HepG2 (cell line): ENCODE measurements at regions not wholly inside any gene's neighbourhood (a gene's known extent, or its start where the extent isn't known, plus 50 kb on each side); places are given as distances from the start of the nearest gene placed in this dataset.

Experiments
- ATAC-seq: fragments of 200-7000 bp; cut with Tn5 transposase; 3 replicates; pipeline ENCODE4 v1.9.1; 2020; ENCODE audit warnings: mild to moderate bottlenecking, moderate library complexity
- BruUV-seq: library from RNA; stranded (reverse); fragments of 400-500 nt; replicated peaks from 2 replicates; lab custom pipeline; 2021; lab: Mats Ljungman, UMichigan
- CTCF ChIA-PET: fragments of 300-600 bp; formaldehyde crosslinking; extraction: SDS; loops from one replicate; lab custom pipeline; 2021; ENCODE audit warnings: low total read pairs, inconsistent platforms, low intra/inter-chr PET ratio; lab: Yijun Ruan, JAX
- POLR2A ChIA-PET: fragments of 350-600 bp; sonication (Branson Sonifier 250); formaldehyde crosslinking; loops from one replicate; lab custom pipeline; 2020; ENCODE audit warnings: antibody characterized with exemption, inconsistent platforms; lab: Yijun Ruan, JAX
- DNase-seq: peaks from one replicate; pipeline ENCODE4 v3.0.0-alpha.2; 2015; ENCODE audit warnings: low spot score
- FAIRE-seq: peaks from 3 replicates; lab custom pipeline; 2011; peaks lifted over from hg19 to GRCh38; lab: Jason Lieb, UNC
- H2AFZ ChIP-seq: one replicate; pipeline ENCODE4 v1.6.1; 2011; ENCODE audit warnings: low read length, inconsistent platforms
- H3K27ac ChIP-seq: fragments of 300-600 bp; 3 replicates; pipeline ENCODE4 v1.8.0; 2011; ENCODE audit warnings: mixed run types, mild to moderate bottlenecking, mixed read lengths, low read length, inconsistent platforms; ENCODE audit not compliant: insufficient read depth; ENCODE audit errors: extremely low read length
- H3K27me3 ChIP-seq, 2 experiments: fragments of 200-600 bp in 1 of 2; 2 replicates in 1 of 2; 3 replicates in 1 of 2; pipeline versions ENCODE4 v1.6.0 to v1.8.0; 2011; ENCODE audit warnings: low read length in 2 of 2, mild to moderate bottlenecking in 2 of 2, moderate library complexity in 2 of 2, inconsistent platforms in 1 of 2; ENCODE audit not compliant: insufficient read depth in 2 of 2, control insufficient read depth in 1 of 2
- H3K36me3 ChIP-seq, 2 experiments: fragments of 200-600 bp in 1 of 2; replicated peaks in 1 of 2; 2 replicates in 1 of 2; 3 replicates in 1 of 2; pipeline versions ENCODE4 v1.5.1 to v1.8.0; 2011; ENCODE audit warnings: low read length in 2 of 2, inconsistent platforms in 1 of 2; ENCODE audit not compliant: insufficient read depth in 2 of 2, control insufficient read depth in 1 of 2
- H3K4me1 ChIP-seq: 2 replicates; pipeline ENCODE4 v1.5.1; 2012; ENCODE audit warnings: low read length, inconsistent platforms; ENCODE audit not compliant: insufficient read depth
- H3K4me2 ChIP-seq: 2 replicates; pipeline ENCODE4 v1.6.0; 2011; ENCODE audit warnings: low read depth, low read length, inconsistent platforms
- H3K4me3 ChIP-seq, 3 experiments: fragments of 200-600 bp in 1 of 3; sonication (generic), shearing (Covaris generic) in 1 of 3; replicated peaks in 1 of 3; 2 replicates each; pipeline ENCODE4 v1.5.1; 2011 to 2016; ENCODE audit warnings: low read length in 3 of 3, inconsistent platforms in 2 of 3, low read depth in 2 of 3, mild to moderate bottlenecking in 2 of 3, control low read depth in 1 of 3, mixed read lengths in 1 of 3; ENCODE audit not compliant: insufficient read depth in 1 of 3
- H3K79me2 ChIP-seq: one replicate; pipeline ENCODE4 v1.6.1; 2011; ENCODE audit warnings: low read length, inconsistent platforms; ENCODE audit not compliant: insufficient read depth
- H3K9ac ChIP-seq: 2 replicates; pipeline ENCODE4 v1.6.0; 2011; ENCODE audit warnings: mild to moderate bottlenecking, low read depth, low read length, inconsistent platforms; ENCODE audit not compliant: insufficient read depth
- H3K9me3 ChIP-seq: 2 replicates; pipeline ENCODE4 v1.5.1; 2012; ENCODE audit warnings: mild to moderate bottlenecking, low read length
- H4K20me1 ChIP-seq: 2 replicates; pipeline ENCODE4 v1.6.0; 2011; ENCODE audit warnings: inconsistent platforms, mild to moderate bottlenecking, low read length, moderate library complexity; ENCODE audit not compliant: insufficient read depth
- ARNTL ChIP-seq: sonication (generic); formaldehyde crosslinking; IDR thresholded peaks from 2 replicates; pipeline ENCODE4 v1.4.0; 2020; ENCODE audit warnings: mild to moderate bottlenecking, missing genetic modification reagents
- CREB1 ChIP-seq, 2 experiments: fragments of 450-650 bp in 1 of 2; IDR thresholded peaks; 2 replicates each; pipeline ENCODE4 v1.6.1; 2016 to 2017; ENCODE audit warnings: control low read depth in 1 of 2, mild to moderate bottlenecking in 1 of 2, missing compliant biosample characterization in 1 of 2, missing genetic modification characterization in 1 of 2
- PAWR ChIP-seq: sonication (generic); formaldehyde crosslinking; IDR thresholded peaks from 2 replicates; pipeline ENCODE4 v1.4.0; 2020; ENCODE audit warnings: missing genetic modification reagents, mild to moderate bottlenecking, borderline replicate concordance
- ZNF772 ChIP-seq: sonication (generic); formaldehyde crosslinking; IDR thresholded peaks from 2 replicates; pipeline ENCODE4 v1.5.0; 2020; ENCODE audit warnings: mild to moderate bottlenecking, missing genetic modification reagents
- ZNF891 ChIP-seq: sonication (generic); formaldehyde crosslinking; IDR thresholded peaks from 2 replicates; pipeline ENCODE4 v1.5.0; 2020; ENCODE audit warnings: mild to moderate bottlenecking, missing genetic modification reagents
- WGBS: methylation state at CpG from one replicate; pipeline ENCODE4 v1.1.6; 2017; ENCODE audit warnings: low lambda C conversion rate; 5-methylcytosine and 5-hydroxymethylcytosine counted together
- in situ Hi-C: cut with HindIII; loops from 2 replicates; pipeline ENCODE4 v1.10.0; 2017; ENCODE audit warnings: low pct_unique_long_range_greater_than_20kb; ENCODE audit not compliant: extremely low pct_ligation_motif_present
- intact Hi-C: fragments of 100-400 bp; cut with micrococcal nuclease; formaldehyde crosslinking; loops from one replicate; pipeline ENCODE4 v1.10.0; 2022; ENCODE audit not compliant: unreplicated experiment

DNA sequence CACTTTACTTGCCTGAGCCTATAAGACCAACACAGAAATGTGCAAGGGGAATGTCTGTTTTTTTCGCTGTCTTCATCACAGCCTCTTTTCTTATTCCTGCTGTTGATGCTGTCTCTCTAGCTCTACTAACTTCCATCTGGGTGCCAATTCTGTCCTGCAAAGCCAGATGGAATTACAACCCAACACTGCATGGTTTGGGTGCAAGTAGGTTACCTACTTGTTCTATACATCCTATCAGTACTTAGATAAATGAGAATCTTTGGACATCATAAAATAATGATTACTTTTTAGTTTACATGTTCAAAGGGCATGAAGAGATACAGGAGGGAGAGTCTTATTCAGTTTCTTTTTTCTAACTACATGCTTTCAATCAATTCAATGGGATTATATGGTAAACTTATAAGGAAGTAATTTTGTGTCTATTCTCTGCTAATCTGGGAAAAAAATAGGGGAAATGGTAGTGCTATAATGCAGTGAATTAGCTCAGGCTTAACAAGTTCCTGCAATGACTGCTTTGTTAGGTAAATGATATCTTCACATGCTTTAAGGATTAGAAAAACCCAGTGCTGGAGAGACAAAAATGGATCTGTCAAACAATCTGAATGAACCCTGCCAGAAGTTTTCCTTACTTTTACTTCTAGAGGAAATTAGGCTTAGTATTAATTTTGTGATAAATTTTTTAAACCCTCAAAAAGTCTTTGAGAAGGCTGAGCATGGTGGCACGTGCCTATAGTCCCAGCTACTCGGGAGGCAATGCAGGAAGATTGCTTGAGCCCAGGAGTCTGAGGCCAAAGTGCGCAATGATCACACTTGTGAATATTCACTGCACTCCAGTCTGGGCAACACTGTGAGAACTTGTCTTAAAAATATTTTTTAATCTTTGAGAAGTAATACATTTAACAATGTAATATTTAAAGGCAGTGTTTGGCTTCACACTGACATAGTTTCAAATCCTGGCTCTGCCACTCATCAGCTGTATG, 86.5 kb upstream of the E2F3 start:
- TF ChIP-seq ZNF772 (CRISPR knock-in tag) = no peak
- Histone ChIP-seq H3K27ac (no peak overlapping the region), H2AFZ (no peak overlapping the region), H3K27me3 (no peaks in the 10 kb centered on the region), H3K4me1 (no peaks in the 10 kb centered on the region), H3K4me3 (no peak overlapping the region), H3K9me3 (no peaks in the 10 kb centered on the region), H3K9ac (no peak overlapping the region), H3K36me3 (no peaks in the 10 kb centered on the region), H4K20me1 (no peaks in the 10 kb centered on the region), H3K79me2 (no peaks in the 10 kb centered on the region), H3K4me2 (no peak overlapping the region)
- CTCF ChIA-PET = no interaction called here
- in situ Hi-C loops = no loop called here
- POLR2A ChIA-PET = no interaction called here
- intact Hi-C loops = no loop called here
- DNase-seq (no peak), ATAC-seq (no peak), FAIRE-seq (no peak)
- no TSS peak for BruUV-seq
- WGBS = 16% methylated on average over 4 of the region's 4 CpGs

DNA sequence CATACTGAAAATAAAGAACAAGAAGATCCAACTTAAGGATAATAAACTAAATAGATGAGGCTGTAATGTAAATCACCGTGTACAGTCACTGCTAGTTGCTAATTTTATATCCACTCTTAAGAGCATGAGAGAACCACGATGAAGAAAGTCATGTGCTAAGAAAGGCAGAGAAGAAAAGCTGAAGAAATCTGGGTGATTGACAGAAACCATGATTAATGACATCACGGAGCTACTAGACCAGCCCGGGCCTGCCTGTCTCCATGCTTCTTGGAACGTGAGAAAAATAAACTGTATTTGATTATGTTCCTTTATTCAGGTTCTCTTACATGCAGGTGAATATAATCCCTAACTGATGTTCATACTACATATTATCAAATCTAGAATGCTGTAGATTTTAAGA, 84.2 kb upstream of the E2F3 start:
- ATAC-seq (no peak), DNase-seq (no peak), FAIRE-seq (no peak)
- Histone ChIP-seq H3K9ac (no peak overlapping the region), H3K4me3 (no peak overlapping the region), H3K4me1 (no peaks in the 10 kb centered on the region), H3K79me2 (no peaks in the 10 kb centered on the region), H4K20me1 (no peaks in the 10 kb centered on the region), H3K4me2 (no peak overlapping the region), H3K27ac (no peak overlapping the region), H3K36me3 (no peaks in the 10 kb centered on the region), H2AFZ (no peak overlapping the region), H3K9me3 (no peaks in the 10 kb centered on the region), H3K27me3 (0 out of 5 replicates have a peak, but pooled peaks cover 0 to 4% of the 10 kb centered on the region in 2 experiments)
- ChIA-PET POLR2A (no interaction called here), CTCF (no interaction called here)
- peak; percentile 30; the same call in 1 of the 2 replicates for TF ChIP-seq CREB1 (IDR thresholded peaks at IDR 0.05)
- TF ChIP-seq CREB1 (CRISPR knock-in tag; IDR thresholded peaks at IDR 0.05) = no peak
- no peak for TF ChIP-seq ARNTL (CRISPR knock-in tag)
- no peak for TF ChIP-seq PAWR
- TF ChIP-seq ZNF891 = no peak
- no TSS peak for BruUV-seq
- intact Hi-C loops = no loop called here
- 8% methylated on average over 5 of the region's 5 CpGs for WGBS
- in situ Hi-C loops = no loop called here
